Astrocyte (in vitro differentiated cells and primary cell): ENCODE measurements at regions not wholly inside any gene's neighbourhood (a gene's known extent, or its start where the extent isn't known, plus 50 kb on each side); places are given as distances from the start of the nearest gene placed in this dataset.

Experiments used
- CTCF ChIP-seq: IDR thresholded peaks from 2 replicates; pipeline ENCODE4 v1.5.1; 2011; ENCODE audit warnings: low read depth, mild to moderate bottlenecking, inconsistent platforms, low read length, moderate library complexity; ENCODE audit not compliant: insufficient read depth
- EZH2 ChIP-seq: IDR thresholded peaks from 2 replicates; pipeline ENCODE4 v1.6.1; 2012; ENCODE audit warnings: mild to moderate bottlenecking, low read length, inconsistent platforms; ENCODE audit not compliant: insufficient read depth

- TF ChIP-seq CTCF = no peak
- no peak for TF ChIP-seq EZH2
These were observed 1952.6 kb upstream of the LRRTM1 start for GRCh38 chr2:82256983-82257632.
